SU-DHL-6 (cell line): ENCODE measurements at regions not wholly inside any gene's neighbourhood (a gene's known extent, or its start where the extent isn't known, plus 50 kb on each side); places are given as distances from the start of the nearest gene placed in this dataset.

ENCODE experiments used
- EZH2phosphoT487 ChIP-seq: fragments of 200-600 bp; sonication (generic), shearing (Covaris generic); conservative IDR thresholded peaks from 2 replicates; pipeline ENCODE4 v1.6.1; 2018; ENCODE audit warnings: mild to moderate bottlenecking, antibody characterized with exemption, low read length, moderate library complexity, mixed read lengths
- TF ChIP-seq, protein P1 (sequence below): fragments of 200-600 bp; sonication (generic); IDR thresholded peaks from one replicate; pipeline ENCODE4 v1.5.1; 2017; ENCODE audit warnings: antibody characterized with exemption, mild to moderate bottlenecking, low read length, moderate library complexity; ENCODE audit not compliant: insufficient read depth, poor library complexity, severe bottlenecking

DNA sequence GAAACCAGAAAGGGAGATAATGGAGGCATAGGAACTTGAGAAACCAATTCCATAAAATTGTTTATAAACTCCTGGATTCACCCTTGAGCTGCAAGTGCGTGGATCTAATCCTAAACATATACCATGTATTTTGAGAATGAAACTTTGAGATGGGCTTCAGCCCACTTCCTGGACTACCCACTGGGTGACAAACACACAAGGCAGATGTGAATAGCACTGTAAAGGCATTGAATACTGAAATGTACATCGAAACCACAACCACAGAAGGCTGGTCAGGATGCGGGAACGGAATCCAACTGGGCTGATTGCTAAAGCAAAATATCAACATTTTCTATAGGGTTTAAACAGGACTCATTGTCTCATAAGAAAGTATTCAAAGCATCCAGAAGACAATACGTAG, 228.5 kb upstream of the ZEB2 start:
- TF ChIP-seq, protein P1, sequence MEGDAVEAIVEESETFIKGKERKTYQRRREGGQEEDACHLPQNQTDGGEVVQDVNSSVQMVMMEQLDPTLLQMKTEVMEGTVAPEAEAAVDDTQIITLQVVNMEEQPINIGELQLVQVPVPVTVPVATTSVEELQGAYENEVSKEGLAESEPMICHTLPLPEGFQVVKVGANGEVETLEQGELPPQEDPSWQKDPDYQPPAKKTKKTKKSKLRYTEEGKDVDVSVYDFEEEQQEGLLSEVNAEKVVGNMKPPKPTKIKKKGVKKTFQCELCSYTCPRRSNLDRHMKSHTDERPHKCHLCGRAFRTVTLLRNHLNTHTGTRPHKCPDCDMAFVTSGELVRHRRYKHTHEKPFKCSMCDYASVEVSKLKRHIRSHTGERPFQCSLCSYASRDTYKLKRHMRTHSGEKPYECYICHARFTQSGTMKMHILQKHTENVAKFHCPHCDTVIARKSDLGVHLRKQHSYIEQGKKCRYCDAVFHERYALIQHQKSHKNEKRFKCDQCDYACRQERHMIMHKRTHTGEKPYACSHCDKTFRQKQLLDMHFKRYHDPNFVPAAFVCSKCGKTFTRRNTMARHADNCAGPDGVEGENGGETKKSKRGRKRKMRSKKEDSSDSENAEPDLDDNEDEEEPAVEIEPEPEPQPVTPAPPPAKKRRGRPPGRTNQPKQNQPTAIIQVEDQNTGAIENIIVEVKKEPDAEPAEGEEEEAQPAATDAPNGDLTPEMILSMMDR, result no peak
- TF ChIP-seq EZH2phosphoT487, result no peak
